ENCODE measurements at regions not wholly inside any gene's neighbourhood (a gene's known extent, or its start where the extent isn't known, plus 50 kb on each side); places are given as distances from the start of the nearest gene placed in this dataset.

DNA sequence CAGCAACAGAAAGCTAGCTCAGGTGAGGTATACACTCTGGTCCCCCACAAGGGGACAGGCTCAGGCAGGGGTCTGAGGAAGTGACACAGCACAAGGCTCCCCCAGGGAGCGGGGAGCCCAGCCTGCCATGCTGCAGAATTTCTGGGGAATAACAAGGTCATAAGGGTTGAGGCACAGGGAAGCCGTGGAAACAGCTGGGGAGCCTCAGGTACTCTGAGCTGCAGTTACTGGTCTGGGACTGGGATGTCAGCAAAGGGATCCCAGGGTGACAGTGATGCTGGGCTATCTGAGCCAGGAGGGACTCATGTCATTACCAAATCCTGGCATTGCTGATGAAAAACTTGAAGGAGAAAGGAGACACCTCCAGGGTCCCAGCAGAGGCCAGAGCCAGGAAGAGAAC is 64.4 kb upstream of the NANOS1 start:
- 87 to 89% methylated on average over 2 of the region's 2 CpGs for WGBS, 2 donors
- Histone ChIP-seq H3K27ac (ENCODE audit: low read depth in 2 of 2, low read length in 1 of 2) (no peak overlapping the region), H3K9me3 (ENCODE audit: control insufficient read depth in 2 of 2, insufficient read depth in 1 of 2, low read depth in 1 of 2, low read length in 1 of 2) (peaks cover 0 to 2% of the 10 kb centered on the region in 2 donors), H3K4me3 (ENCODE audit: low read depth in 1 of 2, low read length in 2 of 2) (no peak overlapping the region), H3K27me3 (ENCODE audit: control insufficient read depth in 1 of 2, insufficient read depth in 2 of 2, low read length in 2 of 2) (no peaks in the 10 kb centered on the region), H3K4me1 (ENCODE audit: control insufficient read depth in 2 of 2, insufficient read depth in 2 of 2, low read length in 1 of 2) (peaks cover 0 to 7% of the 10 kb centered on the region in 2 donors), H3K36me3 (ENCODE audit: control insufficient read depth in 2 of 2, insufficient read depth in 2 of 2, low read length in 1 of 2) (no peaks in the 10 kb centered on the region)

DNA sequence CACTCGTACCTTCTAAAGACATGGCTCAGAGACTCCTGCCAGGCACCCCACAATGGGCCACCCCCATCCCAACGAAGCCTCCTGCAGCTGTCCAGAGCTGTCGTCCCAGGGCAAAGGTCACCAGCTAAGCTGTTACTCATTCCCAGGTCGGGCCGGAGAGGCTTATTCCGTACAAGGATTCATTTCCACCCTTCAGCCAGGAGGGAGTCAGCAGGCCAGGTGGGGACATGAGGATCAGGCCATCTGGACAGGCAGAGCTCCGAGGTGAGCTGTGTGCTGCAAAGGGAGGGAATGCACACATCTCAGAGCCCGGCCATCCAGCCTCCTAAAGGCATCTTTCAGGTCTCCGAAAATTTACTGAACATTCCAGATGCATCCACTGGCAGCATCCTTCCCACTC is 63.9 kb upstream of the NANOS1 start:
- Histone ChIP-seq H3K4me3 (ENCODE audit: low read depth in 1 of 2, low read length in 2 of 2) (no peak overlapping the region), H3K36me3 (ENCODE audit: control insufficient read depth in 2 of 2, insufficient read depth in 2 of 2, low read length in 1 of 2) (no peaks in the 10 kb centered on the region), H3K9me3 (ENCODE audit: control insufficient read depth in 2 of 2, insufficient read depth in 1 of 2, low read depth in 1 of 2, low read length in 1 of 2) (peaks cover 0 to 2% of the 10 kb centered on the region in 2 donors), H3K4me1 (ENCODE audit: control insufficient read depth in 2 of 2, insufficient read depth in 2 of 2, low read length in 1 of 2) (peaks cover 0 to 3% of the 10 kb centered on the region in 2 donors), H3K27ac (ENCODE audit: low read depth in 2 of 2, low read length in 1 of 2) (no peak overlapping the region), H3K27me3 (ENCODE audit: control insufficient read depth in 1 of 2, insufficient read depth in 2 of 2, low read length in 2 of 2) (no peaks in the 10 kb centered on the region)
- 51 to 65% methylated on average over 9 of the region's 9 CpGs for WGBS, 2 donors

DNA sequence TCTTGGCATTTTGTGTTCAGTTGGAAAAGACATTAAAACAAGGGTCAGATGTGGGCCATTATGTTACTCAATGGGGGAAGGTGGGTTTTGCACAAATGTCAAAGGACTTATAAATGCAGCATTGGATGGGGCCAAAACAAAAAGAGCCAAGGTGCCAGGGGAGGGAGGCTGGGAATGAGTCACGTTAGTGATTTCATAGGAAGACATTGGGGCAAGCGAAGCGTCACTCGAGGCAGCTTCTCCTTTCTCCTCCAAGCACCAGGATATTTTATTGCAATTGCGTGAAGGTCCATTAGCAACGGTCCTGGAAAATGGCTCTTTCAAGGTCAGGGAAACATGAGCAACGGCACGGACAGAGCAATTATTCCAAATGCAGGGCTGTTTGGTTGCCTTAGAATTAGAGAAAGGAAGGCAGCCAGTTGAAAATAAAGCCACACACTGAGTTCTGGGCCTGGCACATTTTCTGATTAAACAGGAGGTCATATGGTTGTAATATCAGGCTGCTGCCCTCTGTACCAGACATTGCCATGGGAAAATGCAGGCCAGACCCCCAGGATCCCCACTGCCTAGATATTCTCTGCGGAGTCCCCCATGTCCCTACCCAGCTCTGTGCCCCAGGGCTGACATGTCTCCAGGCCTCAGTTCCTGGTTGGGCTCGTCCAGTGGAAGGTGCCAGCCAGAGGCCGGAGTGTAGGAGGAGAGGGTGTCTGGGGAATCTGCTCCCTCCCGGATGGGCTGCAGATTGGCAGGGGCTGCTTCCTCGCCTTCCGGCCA is 63.3 kb upstream of the NANOS1 start:
- peaks cover 0 to 2% of the 10 kb centered on the region in 2 donors for H3K9me3 ChIP-seq (ENCODE audit: control insufficient read depth in 2 of 2, insufficient read depth in 1 of 2, low read depth in 1 of 2, low read length in 1 of 2)
- no peaks in the 10 kb centered on the region for H3K27me3 ChIP-seq (ENCODE audit: control insufficient read depth in 1 of 2, insufficient read depth in 2 of 2, low read length in 2 of 2)
- no peak overlapping the region for H3K27ac ChIP-seq (ENCODE audit: low read depth in 2 of 2, low read length in 1 of 2)
- H3K4me3 ChIP-seq (ENCODE audit: low read depth in 1 of 2, low read length in 2 of 2) = no peak overlapping the region
- 81 to 83% methylated on average over 14 of the region's 14 CpGs for WGBS, 2 donors
- peaks cover 0 to 3% of the 10 kb centered on the region in 2 donors for H3K4me1 ChIP-seq (ENCODE audit: control insufficient read depth in 2 of 2, insufficient read depth in 2 of 2, low read length in 1 of 2)
- H3K36me3 ChIP-seq (ENCODE audit: control insufficient read depth in 2 of 2, insufficient read depth in 2 of 2, low read length in 1 of 2) = no peaks in the 10 kb centered on the region

DNA sequence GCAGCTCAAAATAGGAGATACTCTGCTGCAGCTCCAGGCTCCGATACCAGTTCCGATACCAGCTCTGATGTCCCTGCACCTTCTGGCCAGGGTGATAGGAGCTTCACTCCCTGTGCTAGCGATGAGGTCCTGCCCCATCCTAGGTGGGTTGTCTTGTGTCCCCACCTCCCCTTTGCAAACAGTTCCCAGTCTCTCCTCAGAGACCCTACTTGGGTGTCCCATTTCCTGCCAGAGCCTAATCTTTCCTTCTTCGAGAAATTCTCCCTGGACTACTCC is 62.7 kb upstream of the NANOS1 start:
- Histone ChIP-seq H3K4me3 (ENCODE audit: low read depth in 1 of 2, low read length in 2 of 2) (no peak overlapping the region), H3K4me1 (ENCODE audit: control insufficient read depth in 2 of 2, insufficient read depth in 2 of 2, low read length in 1 of 2) (no peaks in the 10 kb centered on the region), H3K27me3 (ENCODE audit: control insufficient read depth in 1 of 2, insufficient read depth in 2 of 2, low read length in 2 of 2) (no peaks in the 10 kb centered on the region), H3K27ac (ENCODE audit: low read depth in 2 of 2, low read length in 1 of 2) (no peak overlapping the region), H3K36me3 (ENCODE audit: control insufficient read depth in 2 of 2, insufficient read depth in 2 of 2, low read length in 1 of 2) (no peaks in the 10 kb centered on the region), H3K9me3 (ENCODE audit: control insufficient read depth in 2 of 2, insufficient read depth in 1 of 2, low read depth in 1 of 2, low read length in 1 of 2) (peaks cover 0 to 2% of the 10 kb centered on the region in 2 donors)
- WGBS, 2 donors = 85 to 93% methylated on average over 4 of the region's 4 CpGs

DNA sequence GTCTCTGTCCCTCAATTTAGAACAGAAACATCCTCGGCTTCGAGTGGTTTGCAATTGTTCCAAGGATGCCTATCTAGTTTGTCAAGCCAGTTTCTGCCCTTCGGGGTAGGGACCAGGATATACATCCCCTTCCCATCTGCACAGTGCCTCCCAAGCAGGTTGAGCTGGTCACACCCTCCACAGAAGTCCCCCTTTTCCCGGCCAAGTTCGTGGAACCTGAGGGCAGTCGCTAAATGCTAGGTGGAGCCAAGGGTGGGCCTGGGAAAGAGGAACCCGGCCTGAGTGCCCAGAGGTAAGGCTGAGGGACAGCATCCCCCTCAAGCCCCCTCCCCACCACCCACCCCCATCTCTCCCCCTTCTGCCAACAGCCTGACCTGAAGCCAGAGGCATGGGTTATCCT is 62.4 kb upstream of the NANOS1 start:
- Histone ChIP-seq H3K4me1 (ENCODE audit: control insufficient read depth in 2 of 2, insufficient read depth in 2 of 2, low read length in 1 of 2) (no peaks in the 10 kb centered on the region), H3K4me3 (ENCODE audit: low read depth in 1 of 2, low read length in 2 of 2) (no peak overlapping the region), H3K36me3 (ENCODE audit: control insufficient read depth in 2 of 2, insufficient read depth in 2 of 2, low read length in 1 of 2) (no peaks in the 10 kb centered on the region), H3K9me3 (ENCODE audit: control insufficient read depth in 2 of 2, insufficient read depth in 1 of 2, low read depth in 1 of 2, low read length in 1 of 2) (peaks cover 0 to 2% of the 10 kb centered on the region in 2 donors), H3K27ac (ENCODE audit: low read depth in 2 of 2, low read length in 1 of 2) (no peak overlapping the region), H3K27me3 (ENCODE audit: control insufficient read depth in 1 of 2, insufficient read depth in 2 of 2, low read length in 2 of 2) (no peaks in the 10 kb centered on the region)
- WGBS, 2 donors = 69 to 78% methylated on average over 7 of the region's 7 CpGs

DNA sequence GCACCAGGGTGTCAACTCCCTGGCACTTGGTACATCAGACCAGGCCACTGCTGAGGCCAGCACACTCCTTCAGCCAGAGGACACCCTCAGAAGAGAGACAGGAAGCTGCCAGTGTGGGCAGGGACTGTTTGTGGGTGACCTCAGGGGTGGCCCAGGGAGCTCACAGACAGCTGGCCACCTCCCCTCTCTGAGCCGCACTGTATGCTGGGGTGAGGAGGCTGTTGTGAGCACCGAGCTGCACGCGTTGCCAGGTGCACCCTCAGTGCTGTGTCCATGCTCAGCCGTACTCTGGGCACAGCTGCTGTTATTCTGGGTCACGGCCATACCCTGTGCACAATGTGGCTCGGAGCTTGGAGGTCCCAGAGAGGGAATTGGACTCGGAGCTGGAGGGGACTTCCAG is 61.5 kb upstream of the NANOS1 start:
- H3K4me1 ChIP-seq (ENCODE audit: control insufficient read depth in 2 of 2, insufficient read depth in 2 of 2, low read length in 1 of 2) = no peaks in the 10 kb centered on the region
- no peak overlapping the region for H3K27ac ChIP-seq (ENCODE audit: low read depth in 2 of 2, low read length in 1 of 2)
- peaks cover 0 to 2% of the 10 kb centered on the region in 2 donors for H3K9me3 ChIP-seq (ENCODE audit: control insufficient read depth in 2 of 2, insufficient read depth in 1 of 2, low read depth in 1 of 2, low read length in 1 of 2)
- H3K36me3 ChIP-seq (ENCODE audit: control insufficient read depth in 2 of 2, insufficient read depth in 2 of 2, low read length in 1 of 2) = no peaks in the 10 kb centered on the region
- no peaks in the 10 kb centered on the region for H3K27me3 ChIP-seq (ENCODE audit: control insufficient read depth in 1 of 2, insufficient read depth in 2 of 2, low read length in 2 of 2)
- WGBS, 2 donors = 71 to 77% methylated on average over 8 of the region's 8 CpGs
- no peak overlapping the region for H3K4me3 ChIP-seq (ENCODE audit: low read depth in 1 of 2, low read length in 2 of 2)

DNA sequence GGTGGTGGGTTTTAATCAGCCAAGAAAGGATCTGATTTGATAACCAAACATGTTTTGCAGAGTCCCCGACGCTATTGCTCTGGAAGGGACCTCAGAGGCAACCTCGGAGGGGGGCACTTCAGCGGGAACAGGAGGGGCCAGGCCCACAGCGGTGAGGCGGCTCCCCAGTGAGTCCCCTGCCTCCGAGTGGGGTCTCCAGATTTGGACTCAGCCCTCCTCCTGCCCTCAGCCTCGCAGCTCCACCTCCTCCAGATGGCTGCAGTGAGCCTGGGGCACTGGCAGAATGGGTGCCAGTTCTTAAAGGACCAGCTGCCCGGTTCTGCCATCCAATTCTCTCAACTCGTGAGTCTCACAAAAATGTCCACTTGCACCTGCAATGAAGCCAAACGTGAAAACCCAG is 61.0 kb upstream of the NANOS1 start:
- H3K4me3 ChIP-seq (ENCODE audit: low read depth in 1 of 2, low read length in 2 of 2) = no peak overlapping the region
- H3K36me3 ChIP-seq (ENCODE audit: control insufficient read depth in 2 of 2, insufficient read depth in 2 of 2, low read length in 1 of 2) = no peaks in the 10 kb centered on the region
- no peak overlapping the region for H3K27ac ChIP-seq (ENCODE audit: low read depth in 2 of 2, low read length in 1 of 2)
- no peaks in the 10 kb centered on the region for H3K27me3 ChIP-seq (ENCODE audit: control insufficient read depth in 1 of 2, insufficient read depth in 2 of 2, low read length in 2 of 2)
- H3K4me1 ChIP-seq (ENCODE audit: control insufficient read depth in 2 of 2, insufficient read depth in 2 of 2, low read length in 1 of 2) = no peaks in the 10 kb centered on the region
- WGBS, 2 donors = 73 to 81% methylated on average over 11 of the region's 11 CpGs
- H3K9me3 ChIP-seq (ENCODE audit: control insufficient read depth in 2 of 2, insufficient read depth in 1 of 2, low read depth in 1 of 2, low read length in 1 of 2) = peaks cover 0 to 2% of the 10 kb centered on the region in 2 donors

DNA sequence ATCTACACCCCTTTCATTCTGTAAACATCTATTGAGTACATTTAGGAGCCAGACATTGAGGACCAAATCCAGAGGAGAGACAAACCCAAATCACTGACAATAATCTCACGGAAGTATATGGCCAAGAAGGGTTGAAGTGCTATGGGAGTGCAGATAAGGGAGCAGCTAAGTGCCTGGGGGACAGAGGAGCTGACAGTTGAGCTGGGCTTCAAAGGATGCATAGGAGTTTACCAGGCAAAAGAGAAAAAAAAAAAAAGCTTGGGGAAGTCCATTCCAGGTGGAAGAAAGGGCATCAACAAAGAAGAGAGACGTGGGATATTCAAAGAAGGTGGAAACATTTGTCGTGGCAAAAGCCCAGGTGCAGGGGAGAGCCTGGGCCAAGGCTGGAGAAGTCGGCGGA is 60.5 kb upstream of the NANOS1 start:
- H3K4me1 ChIP-seq (ENCODE audit: control insufficient read depth in 2 of 2, insufficient read depth in 2 of 2, low read length in 1 of 2) = no peaks in the 10 kb centered on the region
- no peaks in the 10 kb centered on the region for H3K27me3 ChIP-seq (ENCODE audit: control insufficient read depth in 1 of 2, insufficient read depth in 2 of 2, low read length in 2 of 2)
- WGBS, 2 donors = 75 to 92% methylated on average over 5 of the region's 5 CpGs
- no peak overlapping the region for H3K27ac ChIP-seq (ENCODE audit: low read depth in 2 of 2, low read length in 1 of 2)
- peaks cover 0 to 6% of the 10 kb centered on the region in 2 donors for H3K9me3 ChIP-seq (ENCODE audit: control insufficient read depth in 2 of 2, insufficient read depth in 1 of 2, low read depth in 1 of 2, low read length in 1 of 2)
- no peaks in the 10 kb centered on the region for H3K36me3 ChIP-seq (ENCODE audit: control insufficient read depth in 2 of 2, insufficient read depth in 2 of 2, low read length in 1 of 2)
- H3K4me3 ChIP-seq (ENCODE audit: low read depth in 1 of 2, low read length in 2 of 2) = no peak overlapping the region

DNA sequence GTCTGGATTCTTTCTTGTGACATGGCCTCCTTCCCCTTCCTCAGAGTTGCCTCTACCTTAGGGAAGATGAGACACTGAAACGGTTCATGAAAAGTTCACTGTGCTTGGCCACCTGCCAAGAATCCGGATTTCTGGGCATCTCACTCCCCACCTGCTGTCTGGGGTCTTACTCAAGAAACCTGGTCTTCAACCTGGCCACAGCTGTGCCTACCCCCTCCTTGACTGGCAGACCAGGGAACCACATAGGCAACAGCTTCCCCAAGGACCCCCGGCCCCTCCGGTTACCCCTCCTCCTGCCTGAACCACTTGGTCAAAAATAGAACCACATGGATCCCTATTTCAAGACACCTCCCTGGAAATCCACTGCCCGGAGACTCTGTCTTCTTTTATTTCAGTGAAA is 58.7 kb upstream of the NANOS1 start:
- Histone ChIP-seq H3K27me3 (ENCODE audit: control insufficient read depth in 1 of 2, insufficient read depth in 2 of 2, low read length in 2 of 2) (no peaks in the 10 kb centered on the region), H3K9me3 (ENCODE audit: control insufficient read depth in 2 of 2, insufficient read depth in 1 of 2, low read depth in 1 of 2, low read length in 1 of 2) (peaks cover 0 to 6% of the 10 kb centered on the region in 2 donors), H3K27ac (ENCODE audit: low read depth in 2 of 2, low read length in 1 of 2) (no peak overlapping the region), H3K4me3 (ENCODE audit: low read depth in 1 of 2, low read length in 2 of 2) (no peak overlapping the region), H3K36me3 (ENCODE audit: control insufficient read depth in 2 of 2, insufficient read depth in 2 of 2, low read length in 1 of 2) (no peaks in the 10 kb centered on the region), H3K4me1 (ENCODE audit: control insufficient read depth in 2 of 2, insufficient read depth in 2 of 2, low read length in 1 of 2) (no peaks in the 10 kb centered on the region)
- 55 to 63% methylated on average over 5 of the region's 5 CpGs for WGBS, 2 donors

DNA sequence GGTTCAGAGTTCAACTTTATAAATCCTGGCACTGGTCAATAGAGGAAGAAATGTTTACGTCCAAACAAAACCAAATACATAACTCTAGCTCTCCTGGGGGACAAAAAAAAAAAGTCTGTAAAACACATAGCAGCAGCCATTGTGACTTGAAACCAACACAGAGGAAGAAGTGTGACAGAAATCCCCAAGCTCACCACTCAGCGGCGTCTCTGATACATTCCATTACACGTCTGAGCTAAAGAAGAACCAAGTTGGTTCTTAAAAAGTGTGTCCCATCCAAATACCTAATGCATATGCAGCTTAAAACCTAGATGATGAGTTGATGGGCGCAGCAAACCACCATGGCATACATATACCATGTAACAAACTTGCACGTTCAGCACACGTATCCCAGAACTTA is 58.3 kb upstream of the NANOS1 start:
- no peak overlapping the region for H3K4me3 ChIP-seq (ENCODE audit: low read depth in 1 of 2, low read length in 2 of 2)
- H3K27me3 ChIP-seq (ENCODE audit: control insufficient read depth in 1 of 2, insufficient read depth in 2 of 2, low read length in 2 of 2) = no peaks in the 10 kb centered on the region

More for the DNA sequence above, 58.3 kb upstream of the NANOS1 start:
- no peaks in the 10 kb centered on the region for H3K36me3 ChIP-seq (ENCODE audit: control insufficient read depth in 2 of 2, insufficient read depth in 2 of 2, low read length in 1 of 2)
- H3K4me1 ChIP-seq (ENCODE audit: control insufficient read depth in 2 of 2, insufficient read depth in 2 of 2, low read length in 1 of 2) = no peaks in the 10 kb centered on the region
- peaks cover 0 to 6% of the 10 kb centered on the region in 2 donors for H3K9me3 ChIP-seq (ENCODE audit: control insufficient read depth in 2 of 2, insufficient read depth in 1 of 2, low read depth in 1 of 2, low read length in 1 of 2)
- H3K27ac ChIP-seq (ENCODE audit: low read depth in 2 of 2, low read length in 1 of 2) = no peak overlapping the region
- 81 to 82% methylated on average over 7 of the region's 7 CpGs for WGBS, 2 donors
